Breast epithelium (tissue), 4 donors: ENCODE measurements at regions not wholly inside any gene's neighbourhood (a gene's known extent, or its start where the extent isn't known, plus 50 kb on each side); places are given as distances from the start of the nearest gene placed in this dataset.

Experiments
- DNase-seq, 2 donors: peaks; one replicate each; pipeline ENCODE4 v3.0.0-alpha.2; 2019; ENCODE audit warnings: low spot score in 2 of 2
- H3K27ac ChIP-seq, 2 donors: fragments of 200-600 bp; sonication (generic) in 1 of 2; one replicate each; pipeline ENCODE4 v1.5.1; 2016 to 2019; ENCODE audit warnings: mild to moderate bottlenecking in 1 of 2
- H3K27me3 ChIP-seq, 2 donors: fragments of 200-600 bp; sonication (generic) in 1 of 2; one replicate each; pipeline versions ENCODE4 v1.5.1 to v1.6.0; 2017 to 2019; ENCODE audit warnings: control low read depth in 1 of 2, mild to moderate bottlenecking in 1 of 2
- H3K36me3 ChIP-seq: fragments of 200-600 bp; one replicate; pipeline ENCODE4 v1.5.1; 2019
- H3K4me1 ChIP-seq, 2 donors: fragments of 200-600 bp; sonication (generic); one replicate each; pipeline ENCODE4 v1.5.1; 2016 to 2019; ENCODE audit warnings: control low read depth in 1 of 2
- H3K4me3 ChIP-seq, 3 donors: fragments of 200-600 bp; sonication (generic); 1 replicate in 2 of 3; 2 replicates in 1 of 3; pipeline ENCODE4 v1.5.1; 2016 to 2019; ENCODE audit warnings: mild to moderate bottlenecking in 3 of 3, moderate library complexity in 2 of 3
- H3K9me3 ChIP-seq, 2 donors: fragments of 200-600 bp; sonication (generic) in 1 of 2; one replicate each; pipeline ENCODE4 v1.5.1; 2016 to 2019; ENCODE audit warnings: control low read depth in 1 of 2
- POLR2A ChIP-seq: fragments of 450-650 bp; IDR thresholded peaks from one replicate; pipeline ENCODE4 v1.6.1; 2016; ENCODE audit warnings: antibody characterized with exemption, mild to moderate bottlenecking, moderate library complexity
- POLR2AphosphoS5 ChIP-seq, 3 donors: sonication (generic); formaldehyde crosslinking; IDR thresholded peaks; one replicate each; pipeline ENCODE4 v1.6.1; 2017; ENCODE audit warnings: antibody characterized with exemption in 3 of 3
- intact Hi-C: fragments of 100-400 bp; cut with DNase I; formaldehyde crosslinking; loops from one replicate; pipeline ENCODE4 v1.15.1; 2023; ENCODE audit warnings: low total_unique reads
- TF ChIP-seq, protein P1 (sequence below), 3 donors: fragments of 450-650 bp; IDR thresholded peaks; one replicate each; pipeline ENCODE4 v1.5.1; 2016 to 2017; ENCODE audit warnings: antibody characterized with exemption in 3 of 3, mild to moderate bottlenecking in 3 of 3, moderate library complexity in 3 of 3

DNA sequence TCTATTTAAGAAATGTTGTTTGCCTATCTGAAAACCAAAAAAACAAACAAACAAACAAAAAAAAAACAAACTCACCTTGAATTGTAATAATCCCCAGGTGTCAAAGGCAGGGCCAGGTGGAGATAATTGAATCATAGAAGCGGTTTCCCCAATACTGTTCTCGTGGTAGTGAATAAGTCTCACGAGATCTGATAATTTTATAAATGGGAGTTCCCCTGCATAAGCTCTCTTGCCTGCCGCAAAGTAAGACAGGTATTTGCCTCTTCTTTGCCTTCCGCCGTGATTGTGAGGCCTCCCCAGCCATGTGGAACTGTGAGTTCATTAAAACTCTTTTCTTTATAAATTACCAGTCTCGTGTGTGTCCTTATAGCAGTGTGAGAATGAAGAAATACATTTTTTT is 1180.7 kb upstream of the CRIM1 start:
- H3K27me3 ChIP-seq: no peaks in the 10 kb centered on the region
- intact Hi-C loops: no loop called here
- DNase-seq: no peak
- no peaks in the 10 kb centered on the region for H3K36me3 ChIP-seq
- no peak overlapping the region for H3K27ac ChIP-seq
- H3K4me3 ChIP-seq: no peak overlapping the region
- no peaks in the 10 kb centered on the region for H3K4me1 ChIP-seq
- no peaks in the 10 kb centered on the region for H3K9me3 ChIP-seq
- TF ChIP-seq, protein P1, sequence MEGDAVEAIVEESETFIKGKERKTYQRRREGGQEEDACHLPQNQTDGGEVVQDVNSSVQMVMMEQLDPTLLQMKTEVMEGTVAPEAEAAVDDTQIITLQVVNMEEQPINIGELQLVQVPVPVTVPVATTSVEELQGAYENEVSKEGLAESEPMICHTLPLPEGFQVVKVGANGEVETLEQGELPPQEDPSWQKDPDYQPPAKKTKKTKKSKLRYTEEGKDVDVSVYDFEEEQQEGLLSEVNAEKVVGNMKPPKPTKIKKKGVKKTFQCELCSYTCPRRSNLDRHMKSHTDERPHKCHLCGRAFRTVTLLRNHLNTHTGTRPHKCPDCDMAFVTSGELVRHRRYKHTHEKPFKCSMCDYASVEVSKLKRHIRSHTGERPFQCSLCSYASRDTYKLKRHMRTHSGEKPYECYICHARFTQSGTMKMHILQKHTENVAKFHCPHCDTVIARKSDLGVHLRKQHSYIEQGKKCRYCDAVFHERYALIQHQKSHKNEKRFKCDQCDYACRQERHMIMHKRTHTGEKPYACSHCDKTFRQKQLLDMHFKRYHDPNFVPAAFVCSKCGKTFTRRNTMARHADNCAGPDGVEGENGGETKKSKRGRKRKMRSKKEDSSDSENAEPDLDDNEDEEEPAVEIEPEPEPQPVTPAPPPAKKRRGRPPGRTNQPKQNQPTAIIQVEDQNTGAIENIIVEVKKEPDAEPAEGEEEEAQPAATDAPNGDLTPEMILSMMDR (IDR thresholded peaks at IDR 0.05): no peak
- no peak for TF ChIP-seq POLR2A

DNA sequence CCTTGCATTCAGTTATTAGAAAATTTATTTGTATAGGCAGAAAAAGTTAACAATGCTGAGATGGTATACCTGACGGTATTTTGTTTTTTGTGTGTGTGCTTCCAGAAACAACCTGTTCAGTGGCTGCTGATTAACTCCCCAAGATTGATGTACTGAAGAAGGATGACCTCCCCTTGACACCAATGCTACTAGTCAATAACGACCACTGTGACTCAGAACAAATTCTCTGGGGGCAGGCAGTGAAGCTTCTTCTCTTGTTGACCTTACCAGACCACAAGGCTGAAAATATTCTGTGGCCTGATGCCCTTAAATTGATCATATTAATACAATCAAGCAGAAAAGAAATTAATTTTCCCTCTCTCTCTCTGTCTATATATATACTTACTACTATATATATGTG is 1182.9 kb upstream of the CRIM1 start:
- Histone ChIP-seq H3K4me1 (no peaks in the 10 kb centered on the region), H3K9me3 (no peaks in the 10 kb centered on the region), H3K27me3 (no peaks in the 10 kb centered on the region), H3K36me3 (no peaks in the 10 kb centered on the region), H3K4me3 (no peak overlapping the region), H3K27ac (no peak overlapping the region)
- intact Hi-C loops: no loop called here
- TF ChIP-seq POLR2A (no peak), POLR2AphosphoS5 (IDR thresholded peaks at IDR 0.05) (no peak)
- TF ChIP-seq, protein P1 (IDR thresholded peaks at IDR 0.05): no peak
- no peak for DNase-seq

DNA sequence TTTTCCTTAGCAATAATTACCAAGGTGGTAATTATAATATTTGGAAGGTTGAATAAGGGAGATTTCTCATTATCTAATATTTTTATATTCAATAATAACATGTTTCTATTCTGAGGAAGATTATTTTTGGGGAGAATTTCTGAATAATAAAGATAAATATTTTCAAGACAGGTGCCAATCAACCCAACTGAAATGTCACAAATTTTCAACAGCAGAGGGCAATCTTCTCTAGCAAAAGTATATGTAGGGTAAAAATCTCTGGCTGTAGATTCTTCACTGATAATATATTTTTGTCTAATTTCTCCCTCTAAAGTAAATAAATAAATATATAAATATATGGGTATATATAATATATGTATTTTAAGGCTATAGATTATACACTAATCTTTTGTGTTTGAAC is 1187.2 kb upstream of the CRIM1 start:
- no peak for DNase-seq
- Histone ChIP-seq H3K4me3 (no peak overlapping the region), H3K36me3 (no peaks in the 10 kb centered on the region), H3K27me3 (no peaks in the 10 kb centered on the region), H3K4me1 (no peaks in the 10 kb centered on the region), H3K27ac (no peak overlapping the region), H3K9me3 (no peaks in the 10 kb centered on the region)
- intact Hi-C loops: no loop called here
- no peak for TF ChIP-seq POLR2A
- TF ChIP-seq POLR2AphosphoS5 (IDR thresholded peaks at IDR 0.05): no peak
- TF ChIP-seq, protein P1 (IDR thresholded peaks at IDR 0.05): no peak

DNA sequence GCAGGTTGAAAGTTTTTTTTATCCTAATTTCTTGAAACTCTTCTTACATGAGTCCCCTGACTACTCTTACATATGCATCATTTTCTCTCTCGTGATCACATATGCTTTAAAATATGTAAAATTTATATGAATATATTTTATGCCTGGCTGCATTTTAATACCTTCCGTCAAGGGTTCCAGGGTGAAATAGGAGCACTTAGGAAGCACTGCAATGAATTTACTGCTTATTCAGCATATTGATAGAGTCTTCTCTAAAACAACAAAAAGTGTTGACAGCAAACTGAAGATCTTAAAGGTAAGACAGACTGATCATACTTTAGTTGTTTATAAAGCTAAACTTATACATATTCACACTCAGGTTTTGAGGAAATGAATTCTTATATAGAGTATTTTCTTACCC is 1191.6 kb upstream of the CRIM1 start:
- Histone ChIP-seq H3K27me3 (no peaks in the 10 kb centered on the region), H3K36me3 (no peaks in the 10 kb centered on the region), H3K9me3 (no peaks in the 10 kb centered on the region), H3K4me3 (no peak overlapping the region), H3K27ac (no peak overlapping the region), H3K4me1 (no peaks in the 10 kb centered on the region)
- intact Hi-C loops: no loop called here
- TF ChIP-seq POLR2A (no peak), POLR2AphosphoS5 (IDR thresholded peaks at IDR 0.05) (no peak)
- TF ChIP-seq, protein P1 (IDR thresholded peaks at IDR 0.05): no peak
- DNase-seq: no peak

DNA sequence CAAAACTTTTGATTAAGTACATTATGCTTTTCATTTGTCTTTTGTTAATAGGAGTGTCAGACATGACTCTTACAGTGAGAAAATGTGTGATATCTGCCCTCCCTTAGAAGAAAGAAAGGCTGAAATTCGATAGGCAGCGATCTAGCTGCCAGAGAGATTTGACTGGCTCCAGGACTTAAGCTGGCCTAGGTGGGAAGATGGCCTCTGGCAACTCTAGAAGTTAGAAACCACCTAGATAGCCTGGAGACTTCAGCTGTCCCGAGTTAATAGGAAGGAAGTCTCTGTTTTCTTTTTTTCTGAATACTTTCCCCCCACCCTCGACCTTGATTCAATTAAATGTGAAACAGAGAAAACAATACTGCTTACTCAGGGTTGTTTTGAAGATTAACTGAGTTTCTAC is 1194.7 kb upstream of the CRIM1 start:
- Histone ChIP-seq H3K4me3 (no peak overlapping the region), H3K27ac (no peak overlapping the region), H3K9me3 (no peaks in the 10 kb centered on the region), H3K27me3 (no peaks in the 10 kb centered on the region), H3K36me3 (no peaks in the 10 kb centered on the region), H3K4me1 (no peaks in the 10 kb centered on the region)
- TF ChIP-seq POLR2AphosphoS5 (IDR thresholded peaks at IDR 0.05): no peak
- TF ChIP-seq, protein P1 (IDR thresholded peaks at IDR 0.05): no peak
- TF ChIP-seq POLR2A: no peak
- no peak for DNase-seq
- intact Hi-C loops: no loop called here
